ENCODE measurements at regions not wholly inside any gene's neighbourhood (a gene's known extent, or its start where the extent isn't known, plus 50 kb on each side); places are given as distances from the start of the nearest gene placed in this dataset.

DNA sequence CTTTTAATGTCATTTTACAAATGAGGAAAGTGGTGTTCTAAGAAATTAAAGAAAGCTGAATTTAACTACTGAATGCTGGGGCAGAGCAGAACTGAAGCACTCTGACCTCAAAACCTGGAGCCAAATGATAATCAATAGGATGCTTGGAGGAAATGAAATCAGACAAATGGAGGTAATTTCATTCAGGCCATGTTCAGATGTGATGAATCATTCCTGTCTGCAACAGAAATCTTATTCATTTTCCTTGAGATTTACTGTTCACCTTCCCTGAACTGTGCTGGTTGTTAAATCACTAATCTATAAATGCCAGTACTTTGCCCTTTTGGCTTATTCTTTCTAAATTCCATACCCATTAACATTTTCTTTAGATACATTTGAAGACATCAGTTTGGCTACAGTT is 85.6 kb upstream of the SNX7 start:
- H3K4me1 ChIP-seq = no peaks in the 10 kb centered on the region
- TF ChIP-seq EP300 (IDR thresholded peaks at IDR 0.05) = no peak
- TF ChIP-seq POLR2AphosphoS5 (IDR thresholded peaks at IDR 0.05) = no peak
- TF ChIP-seq, protein P1, sequence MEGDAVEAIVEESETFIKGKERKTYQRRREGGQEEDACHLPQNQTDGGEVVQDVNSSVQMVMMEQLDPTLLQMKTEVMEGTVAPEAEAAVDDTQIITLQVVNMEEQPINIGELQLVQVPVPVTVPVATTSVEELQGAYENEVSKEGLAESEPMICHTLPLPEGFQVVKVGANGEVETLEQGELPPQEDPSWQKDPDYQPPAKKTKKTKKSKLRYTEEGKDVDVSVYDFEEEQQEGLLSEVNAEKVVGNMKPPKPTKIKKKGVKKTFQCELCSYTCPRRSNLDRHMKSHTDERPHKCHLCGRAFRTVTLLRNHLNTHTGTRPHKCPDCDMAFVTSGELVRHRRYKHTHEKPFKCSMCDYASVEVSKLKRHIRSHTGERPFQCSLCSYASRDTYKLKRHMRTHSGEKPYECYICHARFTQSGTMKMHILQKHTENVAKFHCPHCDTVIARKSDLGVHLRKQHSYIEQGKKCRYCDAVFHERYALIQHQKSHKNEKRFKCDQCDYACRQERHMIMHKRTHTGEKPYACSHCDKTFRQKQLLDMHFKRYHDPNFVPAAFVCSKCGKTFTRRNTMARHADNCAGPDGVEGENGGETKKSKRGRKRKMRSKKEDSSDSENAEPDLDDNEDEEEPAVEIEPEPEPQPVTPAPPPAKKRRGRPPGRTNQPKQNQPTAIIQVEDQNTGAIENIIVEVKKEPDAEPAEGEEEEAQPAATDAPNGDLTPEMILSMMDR (IDR thresholded peaks at IDR 0.05) = no peak
- TF ChIP-seq POLR2A (IDR thresholded peaks at IDR 0.05) = no peak
- no peaks in the 10 kb centered on the region for H3K27me3 ChIP-seq
- H3K4me3 ChIP-seq = no peak overlapping the region
- ATAC-seq = no peak
- no peaks in the 10 kb centered on the region for H3K9me3 ChIP-seq
- no peak overlapping the region for H3K27ac ChIP-seq
- H3K36me3 ChIP-seq = no peaks in the 10 kb centered on the region

DNA sequence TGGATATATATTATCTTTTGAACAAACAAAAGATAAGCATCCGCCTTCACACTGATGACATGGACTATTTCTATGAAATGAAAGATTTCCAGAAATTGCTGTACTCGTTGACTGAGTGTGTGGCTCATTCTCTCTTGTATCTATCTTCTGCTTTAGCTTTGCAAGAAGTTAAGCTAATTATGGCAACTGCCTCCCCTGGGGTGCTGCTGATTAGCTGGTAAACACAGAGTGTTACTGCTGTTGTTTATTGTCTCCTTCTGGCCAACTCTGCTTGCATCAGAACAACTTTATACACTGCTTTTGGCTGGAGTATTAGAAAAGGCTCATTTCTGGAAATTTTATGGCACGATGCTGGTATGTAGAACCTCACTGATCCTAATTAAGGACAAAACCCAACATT is 95.6 kb upstream of the SNX7 start:
- no peak for ATAC-seq
- 49 to 63% methylated on average over 3 of the region's 3 CpGs for WGBS, 2 donors (ENCODE audit: low coverage in 1 of 2)
- no peaks in the 10 kb centered on the region for H3K4me1 ChIP-seq

DNA sequence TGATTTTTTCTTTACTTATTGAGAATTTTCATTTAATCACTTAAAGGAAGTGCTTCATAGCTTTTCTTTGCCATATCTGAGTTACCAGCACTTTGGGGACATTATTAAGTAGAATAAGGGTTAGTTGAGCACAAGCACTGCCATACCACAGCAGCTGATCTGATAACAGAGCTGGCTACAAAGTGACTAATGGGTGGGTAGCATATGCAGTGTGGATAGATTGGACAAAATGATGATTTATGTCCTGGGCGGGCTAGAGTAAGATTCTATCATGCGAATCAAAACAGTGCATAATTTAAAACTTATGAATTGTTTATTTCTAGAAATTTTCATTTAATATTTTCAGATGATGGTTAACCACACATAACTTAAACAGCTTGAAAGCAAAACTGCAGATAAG is 102.2 kb upstream of the SNX7 start:
- H3K4me3 ChIP-seq = no peak overlapping the region
- no peak for ATAC-seq
- WGBS, 2 donors (ENCODE audit: low coverage in 1 of 2) = 61 to 86% methylated on average over 1 to 2 of the region's 2 CpGs

More for the DNA sequence above, 95.6 kb upstream of the SNX7 start:
- H3K27ac ChIP-seq = no peak overlapping the region
- H3K36me3 ChIP-seq = no peaks in the 10 kb centered on the region
- H3K27me3 ChIP-seq = no peaks in the 10 kb centered on the region
- TF ChIP-seq POLR2A (IDR thresholded peaks at IDR 0.05) (no peak), POLR2AphosphoS5 (IDR thresholded peaks at IDR 0.05) (no peak), EP300 (IDR thresholded peaks at IDR 0.05) (no peak)
- TF ChIP-seq, protein P1 (IDR thresholded peaks at IDR 0.05) = no peak
- H3K4me3 ChIP-seq = no peak overlapping the region
- H3K9me3 ChIP-seq = no peaks in the 10 kb centered on the region

DNA sequence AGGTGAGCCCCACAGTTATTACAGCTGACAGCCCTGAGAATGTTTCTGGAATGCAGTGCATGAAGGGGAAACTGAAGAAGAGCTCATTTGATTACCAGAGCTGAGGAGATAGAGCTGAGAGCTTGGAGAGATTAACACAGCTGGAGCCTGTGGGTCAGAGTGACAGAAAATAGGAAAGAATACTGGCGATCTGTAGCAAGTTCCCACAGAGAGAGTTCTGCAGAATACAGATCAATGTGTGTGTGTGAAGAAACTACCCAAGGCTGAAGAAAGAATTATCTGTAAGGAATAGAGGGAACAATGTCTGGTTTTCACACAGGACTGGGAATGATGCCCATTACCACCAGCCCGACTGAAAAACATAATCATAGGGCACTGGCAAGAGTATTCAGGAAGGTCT is 103.6 kb upstream of the SNX7 start:
- Histone ChIP-seq H3K4me3 (no peak overlapping the region), H3K9me3 (no peaks in the 10 kb centered on the region), H3K27me3 (no peaks in the 10 kb centered on the region), H3K27ac (no peak overlapping the region), H3K36me3 (no peaks in the 10 kb centered on the region), H3K4me1 (no peaks in the 10 kb centered on the region)
- no peak for ATAC-seq
- 21 to 29% methylated on average over 1 to 2 of the region's 2 CpGs for WGBS, 2 donors (ENCODE audit: low coverage in 1 of 2)
- TF ChIP-seq, protein P1 (IDR thresholded peaks at IDR 0.05) = no peak

More for the DNA sequence above, 102.2 kb upstream of the SNX7 start:
- Histone ChIP-seq H3K9me3 (no peaks in the 10 kb centered on the region), H3K27me3 (no peaks in the 10 kb centered on the region), H3K36me3 (no peaks in the 10 kb centered on the region), H3K4me1 (no peaks in the 10 kb centered on the region), H3K27ac (no peak overlapping the region)
- TF ChIP-seq EP300 (IDR thresholded peaks at IDR 0.05) (no peak), POLR2A (IDR thresholded peaks at IDR 0.05) (no peak)
- TF ChIP-seq, protein P1 (IDR thresholded peaks at IDR 0.05) = no peak

DNA sequence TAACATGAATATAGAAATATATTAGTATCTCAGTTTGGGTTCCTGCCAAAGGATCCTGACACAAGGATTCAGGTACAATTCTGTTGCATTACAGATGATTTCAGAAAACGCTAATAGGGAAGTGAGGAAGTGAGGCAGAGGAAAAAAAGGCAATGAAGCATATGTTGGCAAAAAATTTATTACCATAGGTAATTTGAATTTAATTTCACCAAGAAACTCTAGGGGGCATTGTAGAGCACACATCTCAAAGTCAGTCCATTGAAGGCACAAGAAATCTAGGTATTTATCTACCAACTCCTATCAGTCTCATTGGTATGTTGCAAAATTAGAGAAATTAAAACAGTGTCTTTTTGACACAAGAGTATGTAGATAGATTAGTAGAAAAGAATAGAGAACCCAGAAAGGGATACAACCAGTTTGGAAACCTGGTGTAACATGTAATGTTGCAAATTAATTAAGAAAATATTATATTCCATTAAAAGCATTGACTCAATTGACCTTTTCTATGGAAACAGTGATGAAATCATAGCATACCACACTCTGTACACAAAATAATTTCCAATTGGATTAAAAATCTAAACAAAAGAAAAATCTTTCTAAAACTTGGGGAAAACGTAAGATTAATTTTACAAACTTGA is 104.9 kb upstream of the SNX7 start:
- TF ChIP-seq, protein P1 (IDR thresholded peaks at IDR 0.05) = peak in 1 of 4 experiments; percentile 29
- no peak for TF ChIP-seq EP300 (IDR thresholded peaks at IDR 0.05)
- Histone ChIP-seq H3K36me3 (no peaks in the 10 kb centered on the region), H3K27me3 (no peaks in the 10 kb centered on the region), H3K4me1 (no peaks in the 10 kb centered on the region), H3K4me3 (no peak overlapping the region), H3K9me3 (no peaks in the 10 kb centered on the region), H3K27ac (no peak overlapping the region)
- WGBS, 2 donors (ENCODE audit: low coverage in 1 of 2) = 50 to 67% methylated on average over 2 of the region's 2 CpGs
- no peak for ATAC-seq
